Epithelial cell of esophagus (primary cell): ENCODE measurements at regions not wholly inside any gene's neighbourhood (a gene's known extent, or its start where the extent isn't known, plus 50 kb on each side); places are given as distances from the start of the nearest gene placed in this dataset.

ENCODE experiments used
- DNase-seq: peaks from one replicate; pipeline ENCODE4 v3.0.0; 2010; ENCODE audit warnings: low read depth
- H3K4me3 ChIP-seq: 2 replicates; pipeline ENCODE4 v1.5.1; 2011; ENCODE audit warnings: mild to moderate bottlenecking, low read length, control low read depth
- CTCF ChIP-seq: IDR thresholded peaks from 2 replicates; pipeline ENCODE4 v1.5.1; 2011; ENCODE audit warnings: low read depth, mild to moderate bottlenecking, low read length, control low read depth, inconsistent platforms; ENCODE audit not compliant: insufficient read depth; ENCODE audit errors: missing control alignments

- DNase-seq = no peak
- no peak overlapping the region for H3K4me3 ChIP-seq
- no peak for TF ChIP-seq CTCF
Observed at GRCh38 chr12:61023231-61023630, 1237.0 kb upstream of the USP15 start.

GRCh38 chr12:61029516-61029915 lies 1230.7 kb upstream of the USP15 start:
- H3K4me3 ChIP-seq = no peak overlapping the region
- no peak for DNase-seq
- TF ChIP-seq CTCF = no peak

- peak; percentile 95 for DNase-seq
- H3K4me3 ChIP-seq = no peak overlapping the region
- TF ChIP-seq CTCF = no peak
Observed at GRCh38 chr12:61037792-61038191, 1222.4 kb upstream of the USP15 start.

GRCh38 chr12:61043838-61044237 lies 1216.4 kb upstream of the USP15 start:
- H3K4me3 ChIP-seq = no peak overlapping the region
- DNase-seq = peak; percentile 80
- no peak for TF ChIP-seq CTCF

GRCh38 chr12:61044766-61045165 lies 1215.4 kb upstream of the USP15 start:
- H3K4me3 ChIP-seq = no peak overlapping the region
- no peak for TF ChIP-seq CTCF
- DNase-seq = no peak

GRCh38 chr12:61070640-61071414 lies 1189.4 kb upstream of the USP15 start:
- TF ChIP-seq CTCF = no peak
- DNase-seq = no peak
- H3K4me3 ChIP-seq = no peak overlapping the region

- no peak overlapping the region for H3K4me3 ChIP-seq
- TF ChIP-seq CTCF = no peak
Observed at GRCh38 chr12:61072717-61073116, 1187.5 kb upstream of the USP15 start.

More at GRCh38 chr12:61072717-61073116, 1187.5 kb upstream of the USP15 start:
- no peak for DNase-seq
